COLO829 (cell line): ENCODE measurements at regions not wholly inside any gene's neighbourhood (a gene's known extent, or its start where the extent isn't known, plus 50 kb on each side); places are given as distances from the start of the nearest gene placed in this dataset.

Experiments used
- DNase-seq: peaks from one replicate; pipeline ENCODE4 v3.0.0; 2012; ENCODE audit warnings: low spot score

DNA sequence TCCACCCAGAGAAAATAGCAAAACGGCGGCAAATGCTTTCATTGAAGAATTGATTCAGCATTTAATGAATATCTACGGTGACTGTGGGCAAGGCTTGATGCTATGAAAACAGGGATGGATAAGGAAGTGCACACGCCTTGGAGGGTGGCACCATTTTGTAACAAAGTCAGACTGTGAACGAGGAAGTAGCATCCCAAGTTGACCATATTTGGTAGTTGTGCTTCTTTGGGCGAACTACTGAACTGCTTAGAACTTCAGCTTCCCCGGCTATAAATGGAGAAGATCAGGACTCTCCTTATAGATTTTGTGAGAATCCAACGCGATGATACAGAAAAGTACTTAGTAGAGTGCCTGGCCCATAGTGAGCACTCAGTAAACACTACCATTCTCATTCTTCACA is 303.2 kb downstream of the MAF start:
- no peak for DNase-seq

DNA sequence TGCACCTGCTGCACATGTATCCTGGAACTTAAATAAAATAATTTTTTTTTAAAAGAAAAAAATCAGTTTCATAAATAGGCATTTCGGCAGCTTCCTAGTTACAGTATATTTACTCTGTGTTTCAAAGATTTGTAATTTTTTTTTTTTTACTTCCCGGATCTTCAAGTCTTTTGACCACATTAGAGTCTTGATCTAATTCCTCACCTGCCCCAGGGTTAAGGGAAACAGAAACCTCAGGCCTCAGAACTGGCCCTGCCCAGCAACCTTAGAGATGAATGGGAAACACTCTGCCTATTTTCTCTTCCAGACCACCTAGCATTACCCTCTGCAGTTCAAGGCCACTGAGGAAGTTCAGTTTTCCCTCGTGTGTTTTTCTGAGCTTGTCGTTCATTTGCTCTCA is 304.0 kb downstream of the MAF start:
- DNase-seq: no peak

DNA sequence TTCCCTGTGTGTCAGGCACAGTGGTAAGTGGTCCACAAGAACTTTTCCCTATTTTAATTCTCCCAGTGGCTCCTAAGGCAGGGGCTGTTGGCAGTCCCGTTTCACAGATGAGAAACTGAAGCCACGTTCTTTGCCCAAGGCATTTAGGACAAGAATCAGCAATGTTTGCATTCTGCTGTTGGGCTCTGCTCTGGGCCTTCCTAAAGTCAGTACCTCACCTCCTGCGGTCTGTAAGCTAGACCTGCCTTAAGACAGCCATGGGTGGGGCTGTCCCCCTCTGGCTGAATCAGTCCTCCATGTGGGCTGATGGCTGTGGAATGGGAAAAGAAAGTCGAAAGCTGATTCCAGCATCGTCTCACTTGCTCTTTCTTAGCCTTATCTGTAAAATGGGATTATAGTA is 304.8 kb downstream of the MAF start:
- no peak for DNase-seq

DNA sequence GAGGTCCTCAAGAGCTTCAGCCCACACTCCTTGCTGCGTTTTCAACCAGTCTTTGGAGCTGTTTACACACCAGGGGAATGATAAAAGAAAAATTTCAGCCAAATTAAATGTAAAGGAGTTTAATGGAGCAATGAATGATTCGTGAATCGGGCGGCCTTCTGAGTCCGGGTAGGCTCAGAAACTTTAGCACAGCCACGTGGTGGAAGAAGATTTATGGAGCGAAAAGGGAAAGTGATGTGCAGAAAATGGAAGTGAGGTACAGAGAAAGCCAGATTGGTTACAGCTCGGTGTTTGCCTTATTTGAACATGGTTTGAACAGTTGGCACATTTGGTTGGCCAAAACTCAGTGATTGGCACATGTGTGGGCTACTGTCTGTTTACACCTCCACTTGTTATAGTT is 305.4 kb downstream of the MAF start:
- DNase-seq: no peak

DNA sequence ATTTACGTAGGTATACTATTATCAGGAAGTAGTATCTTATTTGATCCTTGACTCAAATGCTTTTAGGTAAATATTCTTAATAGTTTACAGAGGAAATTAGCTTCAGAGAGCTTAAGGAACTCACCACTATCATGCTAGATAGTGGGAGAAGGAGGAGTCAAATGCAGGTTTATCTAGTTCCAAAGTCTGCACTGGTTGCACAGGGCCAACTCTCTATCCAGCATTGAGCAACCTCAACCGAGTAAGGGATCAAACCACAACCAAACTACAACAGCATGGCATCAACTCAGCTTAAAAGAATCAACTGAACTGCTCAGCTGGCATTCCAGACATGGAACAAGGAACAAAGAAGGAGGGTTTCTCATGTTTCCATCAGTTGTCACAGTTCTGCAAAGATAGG is 306.0 kb downstream of the MAF start:
- DNase-seq: no peak

DNA sequence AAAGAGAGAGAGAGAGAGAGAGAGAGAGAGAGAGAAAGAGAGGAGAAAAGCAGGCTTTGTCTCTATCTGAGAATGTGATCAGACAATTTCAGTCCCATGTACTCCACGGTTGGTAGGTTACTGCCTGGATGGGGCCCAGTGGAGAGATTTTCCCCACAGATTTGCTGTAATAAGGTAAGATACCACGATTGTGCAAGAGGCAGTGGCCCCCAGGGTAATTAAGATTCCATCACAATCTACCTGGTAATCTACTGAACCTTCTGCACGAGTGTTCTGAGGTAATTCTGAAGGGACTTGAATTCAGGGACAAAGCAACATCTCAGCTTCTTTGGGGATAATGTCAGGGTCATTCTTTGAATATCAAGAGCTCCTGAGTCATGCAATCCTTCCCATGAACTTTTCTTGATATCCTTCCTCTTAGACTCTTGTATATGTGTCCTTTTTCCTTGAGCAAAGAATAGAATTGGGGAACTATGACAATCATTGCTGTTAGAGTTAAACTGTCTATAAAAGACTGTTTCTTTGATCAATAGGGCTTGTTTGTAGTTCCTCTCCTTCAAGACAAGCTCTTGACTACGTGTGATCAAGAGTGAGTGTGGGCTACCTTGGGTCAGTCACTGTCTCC is 306.6 kb downstream of the MAF start:
- DNase-seq: no peak

DNA sequence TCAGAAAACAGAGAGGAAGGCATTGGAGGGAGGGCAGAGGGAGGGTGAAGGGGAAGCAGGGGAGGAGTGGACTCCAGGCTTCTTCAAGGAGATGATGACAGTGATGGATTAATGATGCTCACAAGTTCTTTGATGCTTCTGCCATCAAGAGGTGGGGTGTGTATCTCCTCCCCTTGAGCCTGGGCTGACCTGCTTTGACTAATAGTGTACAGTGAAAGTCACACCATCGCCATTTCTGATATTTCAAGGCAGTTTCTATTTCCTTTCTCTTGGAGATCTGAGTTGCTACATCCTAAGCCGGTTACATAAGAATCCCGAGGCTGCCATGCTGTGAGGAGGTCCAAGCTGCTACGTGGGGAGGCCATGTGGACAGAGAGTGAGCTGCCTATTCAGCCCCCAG is 312.5 kb downstream of the MAF start:
- DNase-seq: no peak

DNA sequence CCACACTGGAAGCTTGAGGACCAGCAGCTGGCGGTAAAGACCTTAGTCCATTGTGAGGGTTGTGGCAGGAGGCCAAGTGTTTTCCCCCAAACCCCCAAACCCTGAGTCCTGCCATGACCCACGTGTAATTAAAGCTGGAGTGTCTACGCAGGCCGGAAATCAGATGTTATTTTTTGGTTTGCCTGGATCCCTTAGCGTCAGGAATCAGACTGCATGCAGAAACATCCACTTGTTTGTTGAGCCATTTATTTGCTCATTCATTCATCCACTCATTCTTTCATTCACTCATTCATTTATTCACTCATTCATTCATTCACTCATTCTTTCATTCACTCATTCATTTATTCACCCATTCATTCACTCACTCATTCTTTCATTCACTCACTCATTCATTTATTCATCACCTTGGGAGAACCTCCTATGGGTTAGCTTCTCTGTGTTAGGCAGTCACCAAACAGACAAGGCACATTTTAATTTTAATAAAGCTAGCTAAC is 313.1 kb downstream of the MAF start:
- DNase-seq: no peak

DNA sequence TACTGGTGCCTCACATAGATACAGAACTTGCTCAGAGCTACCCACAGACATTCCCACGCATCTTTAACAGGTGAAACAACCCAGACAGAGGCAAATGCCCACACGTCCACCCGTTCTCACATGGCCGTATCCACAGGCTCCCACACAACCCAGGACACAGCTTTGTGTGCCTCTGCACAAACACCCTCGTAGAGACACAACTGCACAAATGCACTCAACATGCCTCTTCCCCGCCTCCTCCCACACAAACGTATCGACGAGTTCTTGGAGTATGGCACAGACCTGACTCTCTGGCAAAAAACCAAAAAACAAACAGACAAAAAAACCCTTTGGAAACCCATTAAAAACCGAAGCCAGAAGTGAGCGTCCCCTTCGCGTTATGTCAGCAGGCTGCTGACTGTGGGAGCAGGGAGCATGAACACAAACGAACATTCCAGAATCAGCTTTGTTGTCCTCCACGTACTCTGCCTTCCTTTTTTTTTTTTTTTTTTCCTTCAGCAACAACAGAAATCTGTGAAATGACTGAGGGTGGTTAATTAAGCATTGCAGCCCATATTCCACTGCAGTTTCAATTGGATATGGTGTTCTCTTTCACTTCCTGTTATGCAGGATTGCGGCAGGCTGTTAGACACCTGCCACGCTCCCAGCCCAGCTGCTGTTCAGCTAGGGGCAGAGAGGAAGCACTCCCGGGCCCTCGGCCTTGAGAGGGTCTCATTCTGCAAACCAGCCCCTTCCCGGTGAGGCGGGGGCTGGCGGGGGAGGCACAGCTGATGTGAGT is 313.7 kb downstream of the MAF start:
- no peak for DNase-seq

DNA sequence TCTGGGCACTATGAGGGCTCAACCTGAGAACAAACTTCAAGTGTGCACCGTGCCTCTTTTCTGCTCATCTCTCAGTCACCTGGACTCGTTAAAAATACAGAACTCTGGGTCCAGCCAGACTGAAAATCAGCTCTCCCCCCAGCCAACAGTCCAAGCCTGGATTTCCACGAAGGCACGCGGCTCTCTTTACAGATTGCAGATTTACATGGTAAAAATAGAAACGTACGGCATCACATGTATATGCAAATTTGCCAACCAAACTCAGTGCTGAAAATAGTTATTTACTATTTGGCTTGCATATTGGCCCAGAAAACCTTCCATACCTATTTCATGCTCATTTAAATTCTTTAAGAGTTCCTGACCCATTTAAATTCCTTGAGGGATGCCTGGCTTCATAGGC is 315.8 kb downstream of the MAF start:
- no peak for DNase-seq

DNA sequence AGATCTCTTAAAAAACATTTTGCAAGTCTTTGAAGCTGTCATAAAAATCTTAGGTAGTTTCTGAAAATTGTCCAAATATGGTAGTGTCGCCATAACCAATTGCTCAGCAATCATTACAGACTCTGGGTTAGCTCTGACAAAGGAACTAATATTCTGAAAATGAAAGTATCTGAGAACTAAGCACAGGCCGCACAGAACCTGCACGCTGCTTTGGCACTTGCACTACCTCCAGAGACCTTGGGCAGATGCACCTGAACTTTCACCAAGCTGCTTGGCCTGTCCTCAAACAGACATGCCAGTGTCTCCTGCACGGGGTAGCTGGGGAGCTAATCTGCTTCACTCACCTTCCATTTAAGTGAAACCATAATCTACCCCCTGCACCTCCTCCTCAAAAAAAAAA is 317.0 kb downstream of the MAF start:
- DNase-seq: no peak

DNA sequence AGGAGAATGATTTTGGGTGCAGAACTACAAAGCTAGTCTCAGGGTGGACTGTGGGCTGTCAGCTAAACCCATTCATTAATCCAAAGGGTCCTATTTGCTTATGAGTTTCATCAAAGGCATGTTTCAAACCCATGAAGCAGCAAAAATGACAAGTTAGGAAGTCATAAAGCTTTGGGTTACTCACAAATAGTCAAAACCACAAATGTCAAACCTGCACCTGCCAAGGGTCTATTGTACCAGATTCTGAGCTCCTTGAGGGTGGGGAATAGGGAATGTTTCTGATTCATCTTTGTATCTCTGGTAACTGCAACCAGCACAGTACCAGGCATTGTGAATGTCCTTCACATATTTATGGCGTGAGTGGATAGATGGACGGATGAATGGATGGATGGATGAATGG is 317.7 kb downstream of the MAF start:
- no peak for DNase-seq

DNA sequence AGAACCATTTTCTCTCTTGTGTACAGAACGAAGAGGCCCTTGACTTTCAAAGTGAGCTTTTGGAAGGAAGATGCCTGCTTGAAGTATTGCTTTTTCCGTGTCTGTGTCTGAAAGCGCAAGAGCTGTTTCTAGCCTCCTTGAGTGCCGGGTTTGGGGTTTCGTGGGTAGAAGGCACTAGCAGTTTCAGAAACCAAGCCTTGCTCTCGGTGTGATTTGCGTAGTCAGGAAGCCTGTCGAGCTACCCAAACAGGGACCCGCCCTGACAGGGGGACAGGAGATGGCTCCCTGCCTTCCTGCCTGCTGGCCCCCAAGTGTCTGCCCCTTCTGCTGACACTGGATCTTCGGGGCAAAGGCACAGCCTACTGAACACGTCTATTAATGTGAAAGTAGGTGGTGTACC is 322.0 kb downstream of the MAF start:
- no peak for DNase-seq

DNA sequence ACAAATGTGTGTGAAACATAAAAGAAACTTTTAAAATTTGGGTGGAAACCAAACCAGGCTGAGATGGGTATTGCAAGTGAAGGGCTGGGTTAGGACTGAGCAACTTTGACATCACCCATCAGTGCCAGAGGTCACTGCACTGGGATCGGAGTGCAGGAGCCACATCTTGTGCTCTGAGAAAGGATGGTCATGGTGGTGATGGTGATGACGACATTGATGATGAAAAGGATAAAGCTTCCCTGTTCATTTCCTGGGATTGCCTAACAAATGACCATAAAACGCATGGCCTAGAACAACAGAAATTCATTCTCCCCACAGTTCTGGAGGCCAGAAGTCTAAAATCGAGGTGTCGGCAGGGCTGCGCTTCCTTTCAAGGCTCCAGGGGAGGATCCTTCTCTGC is 324.0 kb downstream of the MAF start:
- DNase-seq: no peak

DNA sequence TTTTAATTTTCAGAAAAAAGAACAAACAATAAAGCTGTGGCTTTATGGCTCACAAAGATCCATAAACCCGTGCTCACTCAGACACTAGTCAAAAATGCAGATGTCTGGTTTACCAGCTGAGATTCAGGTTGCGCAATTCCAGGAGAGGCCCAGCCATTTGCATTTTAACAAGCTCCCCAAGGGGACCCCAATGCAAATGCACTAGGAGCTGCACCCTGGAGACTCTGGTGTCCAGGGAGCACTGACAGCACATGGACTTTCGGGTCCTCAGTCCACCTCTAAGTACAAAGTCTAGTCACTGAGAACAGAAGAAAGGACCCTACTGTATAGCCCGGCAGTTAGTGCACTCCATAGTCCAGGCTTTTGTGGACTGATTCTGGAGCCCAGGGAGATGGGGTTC is 326.3 kb downstream of the MAF start:
- no peak for DNase-seq

DNA sequence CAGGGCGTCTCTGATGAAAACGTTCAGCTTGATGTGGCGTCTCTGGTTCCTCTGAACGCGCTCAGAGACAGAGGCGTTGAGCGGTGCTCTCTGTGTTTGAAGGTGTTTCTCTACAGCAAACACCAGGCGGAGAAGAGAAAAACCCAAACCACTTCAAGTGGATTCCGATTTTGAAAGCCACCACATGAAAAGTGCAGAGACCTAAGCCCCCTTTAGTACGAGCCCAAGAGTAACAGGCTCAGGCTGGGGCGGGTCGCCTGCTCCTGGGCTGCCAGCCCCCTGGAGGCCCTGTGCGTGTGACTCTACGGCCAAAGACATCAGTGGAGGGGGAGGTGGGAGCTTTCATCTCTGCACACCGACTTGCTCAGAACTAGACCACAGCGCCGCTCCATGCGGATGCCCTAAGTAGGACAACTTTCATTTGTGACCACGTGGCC is 328.4 kb downstream of the MAF start:
- DNase-seq: no peak

DNA sequence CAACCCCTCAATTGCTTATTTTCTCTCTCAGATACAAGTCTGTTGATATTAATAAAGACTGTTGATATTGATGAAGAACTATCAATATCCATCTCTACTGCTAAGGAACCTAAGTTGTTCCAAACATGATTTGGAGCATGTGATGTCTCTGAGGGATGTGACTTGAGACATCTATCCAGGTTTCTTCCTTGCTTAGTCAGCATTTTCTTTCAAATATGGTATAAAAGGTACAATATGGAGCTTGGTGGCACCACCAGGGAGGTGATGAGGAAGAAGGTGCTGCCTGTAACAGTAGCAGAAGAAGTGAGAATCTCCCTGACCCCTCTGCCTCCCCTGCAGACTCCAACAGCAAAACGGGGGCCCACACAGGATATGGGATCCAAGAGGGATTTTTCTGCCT is 329.0 kb downstream of the MAF start:
- no peak for DNase-seq

DNA sequence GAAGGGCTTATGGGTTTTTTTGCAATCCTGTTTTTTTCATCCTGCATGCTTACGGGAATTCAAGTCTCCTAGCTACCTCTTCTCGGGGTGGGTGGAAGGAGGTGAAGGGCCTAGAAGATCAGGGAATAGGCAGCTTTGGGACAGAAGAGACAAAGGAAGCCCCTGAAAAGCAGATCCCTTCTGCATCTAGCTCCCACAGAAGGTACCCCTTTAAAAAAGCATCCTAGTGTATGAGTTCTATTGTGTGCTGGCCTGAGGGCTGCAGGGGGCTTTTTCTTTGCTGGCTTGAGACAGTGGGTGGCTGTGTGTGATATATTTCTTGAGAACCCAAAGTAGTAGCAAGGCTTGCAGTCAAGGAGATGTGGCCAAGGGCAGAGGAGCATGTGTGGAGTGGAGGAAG is 330.5 kb downstream of the MAF start:
- DNase-seq: no peak

DNA sequence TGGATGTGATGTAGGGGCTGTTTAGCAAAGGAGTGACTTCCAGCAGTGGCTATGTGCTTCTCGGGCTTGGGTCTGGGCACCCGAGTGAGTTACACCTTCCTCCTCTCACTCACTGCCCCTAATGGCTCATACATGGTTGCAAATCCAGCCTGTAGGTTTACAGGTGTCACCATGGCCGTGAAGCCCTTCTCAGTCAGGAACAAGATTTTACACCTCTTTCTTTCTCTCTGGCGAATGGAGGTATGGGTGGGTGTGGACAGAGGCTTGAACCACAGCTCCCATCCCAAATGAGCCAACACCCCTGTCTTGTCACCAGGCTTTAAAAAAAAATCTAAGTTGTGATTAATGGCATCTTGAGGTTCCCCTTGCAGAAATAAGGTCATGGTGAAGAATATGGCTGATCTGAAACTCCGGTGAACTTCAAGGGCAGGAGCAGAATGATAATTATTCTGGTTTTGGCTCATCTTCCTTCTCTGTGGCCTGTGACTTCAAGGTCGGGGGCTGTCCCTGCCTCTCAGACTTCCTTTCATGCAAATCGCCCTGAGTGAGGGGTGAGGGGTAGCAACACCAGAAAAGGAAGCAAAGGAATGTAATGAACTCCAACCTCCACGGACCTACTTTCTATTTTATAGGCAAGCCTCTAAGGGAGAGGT is 331.2 kb downstream of the MAF start:
- no peak for DNase-seq

DNA sequence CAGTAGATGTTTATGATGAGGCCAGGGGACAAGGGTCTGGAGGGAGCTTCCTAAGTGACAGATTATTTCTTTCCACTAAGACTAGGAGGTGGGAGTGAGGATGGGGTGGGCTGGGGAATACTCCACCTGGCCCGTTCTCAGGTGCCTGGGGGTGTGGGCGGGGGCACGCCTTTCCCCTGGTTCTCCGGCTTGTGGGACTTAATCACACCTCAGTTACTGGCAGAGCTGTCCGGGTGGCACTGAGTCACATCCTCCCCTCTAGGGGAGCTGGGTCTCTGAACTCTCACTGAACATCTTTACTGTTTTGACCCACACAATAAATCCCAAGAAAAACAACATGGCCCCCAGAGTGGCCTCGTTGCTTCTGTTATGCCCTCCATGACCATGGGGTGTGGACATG is 332.8 kb downstream of the MAF start:
- DNase-seq: no peak

DNA sequence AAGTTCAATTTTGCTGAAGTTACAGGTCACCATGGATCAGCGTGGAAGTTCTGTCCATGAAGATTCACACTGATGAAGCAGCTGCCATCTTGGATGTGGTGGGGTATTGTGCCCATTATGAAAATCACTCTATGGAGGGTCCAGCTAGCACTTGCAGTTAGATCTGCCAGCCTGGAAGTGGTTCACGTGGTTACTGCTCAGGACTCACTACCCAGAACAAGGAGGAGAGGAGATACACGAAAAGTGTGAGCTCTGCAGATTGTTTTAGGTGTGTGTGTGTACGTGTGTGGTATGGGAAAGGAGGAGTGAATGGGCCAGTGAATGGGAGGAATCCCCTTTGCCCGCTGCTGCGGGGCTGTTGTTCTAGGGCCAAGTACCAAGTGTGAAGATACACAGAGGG is 333.4 kb downstream of the MAF start:
- DNase-seq: no peak

DNA sequence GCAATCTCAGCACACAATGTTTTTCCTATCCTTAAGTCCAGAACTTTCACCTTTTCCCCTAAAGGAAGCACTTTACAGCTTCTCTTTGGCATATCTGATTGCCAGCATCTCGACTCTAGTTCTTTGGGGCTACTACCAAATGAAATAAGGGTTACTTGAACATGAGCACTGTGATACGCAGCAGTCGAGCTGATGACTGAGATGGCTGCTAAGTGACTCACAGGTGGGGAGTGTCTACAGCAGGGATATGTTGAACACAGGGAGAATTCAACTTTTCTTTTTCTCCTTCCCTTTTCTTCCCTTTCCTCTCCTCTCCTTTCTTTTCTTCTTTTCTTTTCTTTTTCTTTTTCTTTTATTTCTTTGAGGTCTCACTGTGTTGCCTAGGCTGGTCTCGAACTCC is 334.8 kb downstream of the MAF start:
- DNase-seq: no peak

DNA sequence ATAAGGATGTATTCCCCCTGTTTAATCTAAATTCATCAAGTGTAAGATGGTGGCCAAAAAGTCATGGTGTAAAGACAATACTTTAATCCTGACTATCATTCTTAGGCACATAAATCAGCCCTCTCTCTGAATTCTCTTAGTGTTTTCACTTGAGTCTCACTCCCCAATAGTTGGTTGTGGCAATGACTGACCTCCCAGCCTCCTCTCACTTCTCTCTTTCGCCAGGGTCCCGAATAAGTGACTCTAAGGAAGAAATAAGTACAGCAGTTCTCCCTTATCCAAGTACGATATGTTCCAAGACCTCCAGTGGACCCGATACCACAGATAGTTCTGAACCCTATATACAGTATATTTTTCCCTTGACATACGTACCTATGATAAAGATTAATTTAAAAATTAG is 335.3 kb downstream of the MAF start:
- DNase-seq: no peak
